ENCODE measurements at regions not wholly inside any gene's neighbourhood (a gene's known extent, or its start where the extent isn't known, plus 50 kb on each side); places are given as distances from the start of the nearest gene placed in this dataset.

DNA sequence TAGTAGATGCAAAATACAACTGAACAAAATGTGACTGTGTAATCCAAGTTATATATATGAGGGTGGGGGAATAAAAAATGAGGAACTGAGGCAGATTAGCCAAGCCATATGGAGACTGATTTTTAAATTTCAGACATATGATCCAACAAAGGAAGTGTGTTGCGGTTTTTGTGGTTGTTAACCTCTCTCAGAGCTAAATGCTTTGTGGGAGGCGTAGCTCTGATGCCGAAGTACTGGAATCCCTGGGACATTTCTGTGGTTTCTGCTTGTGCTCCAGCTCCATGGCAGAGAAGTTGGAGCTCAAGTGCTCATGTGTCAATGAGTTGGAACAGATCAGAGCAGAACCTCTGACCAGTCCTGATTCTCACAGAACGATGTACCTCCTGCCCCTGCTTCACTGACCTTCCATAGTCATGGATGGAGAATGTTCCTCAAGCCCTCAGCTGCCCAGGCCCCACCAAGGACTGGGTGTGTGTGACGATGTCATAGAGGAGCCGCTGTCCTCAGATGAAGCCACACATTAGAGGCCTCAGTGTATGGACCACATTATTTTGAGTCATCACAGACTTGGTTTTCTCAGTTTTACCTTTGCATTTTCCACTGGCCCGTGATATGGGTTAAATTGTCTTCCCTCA, 107.6 kb downstream of the SOX1 start:
- H3K4me3 ChIP-seq (replicated peaks in 1 of 3; ENCODE audit: insufficient read depth in 1 of 3, low read depth in 1 of 3, low read length in 3 of 3) = no peak overlapping the region
- no peak for FAIRE-seq
- H3K27ac ChIP-seq (ENCODE audit: insufficient read depth, low read depth, low read length) = no peak overlapping the region
- peaks cover 10% of the 10 kb centered on the region for H3K9me3 ChIP-seq (replicated peaks; ENCODE audit: control insufficient read depth, insufficient read depth, low read length)
- H3K36me3 ChIP-seq (ENCODE audit: control insufficient read depth in 2 of 2, extremely low read depth in 1 of 2, insufficient read depth in 2 of 2, low read length in 2 of 2) = no peaks in the 10 kb centered on the region
- dilution Hi-C loops (cut with MboI; ENCODE audit: extremely low pct_ligation_motif_present, low sequenced_read_pairs) (no loop called here), intact Hi-C loops (cut with micrococcal nuclease) (no loop called here)
- H3K4me2 ChIP-seq (ENCODE audit: insufficient read depth, low read length) = no peak overlapping the region
- H3K9me1 ChIP-seq (replicated peaks; ENCODE audit: control insufficient read depth, extremely low read depth, insufficient read depth, low read length) = no peaks in the 10 kb centered on the region
- no TSS peak for BruUV-seq (replicated peaks)
- H3K79me2 ChIP-seq (ENCODE audit: control insufficient read depth, insufficient read depth, low read length) = no peaks in the 10 kb centered on the region
- ChIA-PET POLR2A (no interaction called here), CTCF (no interaction called here)
- TF ChIP-seq POLR2A (IDR thresholded peaks at IDR 0.05; ENCODE audit: low read depth, low read length) (no peak), CTCF (IDR thresholded peaks at IDR 0.05; ENCODE audit: extremely low read depth in 1 of 2, insufficient read depth in 1 of 2, low read depth in 1 of 2, low read length in 2 of 2) (no peak), EZH2 (IDR thresholded peaks at IDR 0.05; ENCODE audit: borderline replicate concordance, low read depth, low read length, severe bottlenecking) (no peak), JUN (IDR thresholded peaks at IDR 0.05; ENCODE audit: borderline replicate concordance, insufficient read depth, insufficient read length, low read depth) (no peak)
- no peak for DNase-seq (ENCODE audit: low read depth, low spot score)
- H3K4me1 ChIP-seq (ENCODE audit: control insufficient read depth, extremely low read depth, insufficient read depth, low read length) = no peaks in the 10 kb centered on the region
- no peak overlapping the region for H3K9ac ChIP-seq (replicated peaks; ENCODE audit: extremely low read depth, insufficient read depth, low read length)
- no peaks in the 10 kb centered on the region for H3K27me3 ChIP-seq (ENCODE audit: control insufficient read depth in 2 of 2, insufficient read depth in 2 of 2, low read length in 2 of 2)
- H4K20me1 ChIP-seq (replicated peaks; ENCODE audit: control insufficient read depth, extremely low read depth, insufficient read depth, low read length) = no peaks in the 10 kb centered on the region
- H2AFZ ChIP-seq (ENCODE audit: low read depth, low read length) = no peak overlapping the region
